HG03045 (cell line): ENCODE measurements at regions not wholly inside any gene's neighbourhood (a gene's known extent, or its start where the extent isn't known, plus 50 kb on each side); places are given as distances from the start of the nearest gene placed in this dataset.
"Not testable (repeated sequence)": the region's sequence is repeated elsewhere in the genome, so short reads cannot be mapped to it uniquely, and the experiment has no call there.

Source experiments
- ATAC-seq: cut with Tn5 transposase; IDR thresholded peaks from one replicate; pipeline ENCODE4 v1.9.1; 2021; ENCODE audit warnings: mild to moderate bottlenecking, moderate library complexity; ENCODE audit not compliant: unreplicated experiment

- not testable (repeated sequence) for ATAC-seq
Measured at GRCh38 chr9:41367301-41367700, 178.2 kb upstream of the ZNG1F start.

DNA sequence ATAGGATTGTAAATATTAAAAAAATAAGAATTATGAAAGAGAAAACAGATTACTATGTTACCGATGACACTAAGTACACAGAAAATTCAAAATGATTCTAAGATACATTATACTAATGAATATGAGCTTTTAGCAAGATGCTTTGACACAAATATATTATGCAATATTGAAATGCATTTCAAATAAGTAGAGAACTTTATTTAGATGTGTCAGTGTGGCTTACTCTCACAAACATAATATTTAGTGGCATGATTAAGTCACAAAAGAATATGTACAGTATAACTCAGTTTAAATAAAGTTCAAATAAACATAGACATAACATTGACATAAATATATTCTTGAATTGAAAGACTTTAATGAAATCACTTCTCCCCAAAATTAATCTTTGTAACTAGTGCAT is 172.7 kb upstream of the ZNG1F start:
- not testable (repeated sequence) for ATAC-seq

- ATAC-seq, result not testable (repeated sequence)
Measured at GRCh38 chr9:41359116-41359515, 170.0 kb upstream of the ZNG1F start.

- ATAC-seq, result not testable (repeated sequence)
Measured at GRCh38 chr9:41358682-41359081, 169.6 kb upstream of the ZNG1F start.

DNA sequence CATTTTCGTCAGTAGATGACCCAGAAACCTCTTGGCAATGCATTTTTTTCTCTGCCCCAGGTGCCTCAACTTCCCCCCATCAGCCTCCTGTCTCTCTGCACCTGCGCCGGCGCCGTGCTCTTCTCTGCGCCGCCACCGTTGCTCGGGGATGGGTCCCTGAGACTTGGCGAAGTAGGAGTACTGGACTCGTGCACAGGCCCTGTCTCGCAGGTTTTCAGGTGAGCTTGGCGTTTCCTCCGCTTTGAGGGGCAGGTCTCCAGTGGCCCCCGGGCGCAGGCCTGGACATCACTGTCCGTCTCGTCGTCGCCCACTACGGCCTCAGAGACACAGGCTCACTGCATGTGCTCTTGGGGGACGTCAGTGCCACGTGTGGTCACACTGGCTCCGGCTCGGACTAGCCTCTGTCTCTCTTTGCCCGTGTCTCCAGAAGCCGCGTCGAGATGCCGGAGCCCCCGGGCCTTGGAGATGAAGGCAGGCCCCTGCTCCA is 168.8 kb upstream of the ZNG1F start:
- not testable (repeated sequence) for ATAC-seq

- not testable (repeated sequence) for ATAC-seq
Measured at GRCh38 chr9:41357350-41357748, 168.2 kb upstream of the ZNG1F start.

DNA sequence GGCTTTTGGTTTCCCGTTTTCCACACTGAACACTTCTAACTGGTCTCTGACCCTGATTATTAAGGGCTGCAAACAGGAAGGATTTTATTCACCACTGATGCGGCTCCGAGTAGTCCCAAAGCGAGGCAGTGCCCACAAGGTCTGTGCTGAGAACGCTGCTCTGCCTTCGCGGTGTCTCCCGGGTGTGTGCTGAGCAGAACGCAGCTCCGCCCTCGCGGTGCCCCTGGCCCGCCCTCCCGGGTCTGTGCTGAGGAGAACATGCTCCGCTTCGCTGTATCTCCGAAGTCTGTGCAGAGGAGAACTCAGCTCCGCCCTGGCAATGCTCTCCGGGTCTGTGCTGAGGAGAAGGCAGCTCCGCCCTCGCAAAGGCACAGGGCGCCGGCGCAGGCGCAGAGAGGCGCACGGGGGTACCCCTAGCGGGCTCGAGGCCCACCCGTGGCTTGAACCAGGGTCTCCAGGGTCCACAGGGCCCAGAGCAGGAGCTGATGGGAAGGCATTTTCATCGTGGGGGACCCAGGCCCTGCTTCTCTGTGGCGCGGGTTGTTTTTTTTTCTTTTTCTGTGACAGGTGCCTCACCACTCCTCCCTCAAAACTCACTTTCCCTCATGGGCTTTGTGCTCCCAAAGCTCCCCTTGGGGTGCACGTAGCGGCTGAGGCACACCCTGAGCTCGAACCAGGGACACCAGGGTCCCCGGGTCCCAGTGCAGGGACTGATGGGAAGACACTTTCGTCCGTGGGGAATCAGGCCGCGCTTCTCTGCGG is 167.7 kb upstream of the ZNG1F start:
- ATAC-seq, result not testable (repeated sequence)

GRCh38 chr9:41355712-41356450 is 166.8 kb upstream of the ZNG1F start:
- not testable (repeated sequence) for ATAC-seq

DNA sequence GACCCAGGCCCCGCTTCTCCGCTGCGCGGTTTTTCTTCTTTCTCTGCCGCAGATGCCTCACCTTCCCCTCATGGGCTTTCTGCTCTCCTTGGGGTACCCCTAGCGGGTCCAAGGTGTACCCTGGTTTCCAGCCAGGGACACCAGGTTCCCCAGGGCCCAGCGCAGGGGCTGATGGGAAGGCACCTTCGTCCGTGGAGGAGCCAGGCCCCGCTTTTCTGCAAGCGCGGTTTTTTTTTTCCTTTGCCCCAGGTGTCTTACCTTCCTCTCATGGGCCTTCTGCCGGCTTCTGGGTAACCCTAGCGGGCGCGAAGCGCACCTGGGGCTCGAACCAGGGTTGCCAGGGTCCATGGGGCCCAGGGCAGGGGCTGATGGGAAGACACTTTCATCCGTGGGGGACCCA is 165.9 kb upstream of the ZNG1F start:
- ATAC-seq, result not testable (repeated sequence)

- not testable (repeated sequence) for ATAC-seq
Measured at GRCh38 chr9:41354060-41354934, 165.2 kb upstream of the ZNG1F start.

- ATAC-seq, result not testable (repeated sequence)
Measured at GRCh38 chr9:41353026-41353425, 163.9 kb upstream of the ZNG1F start.

GRCh38 chr9:41352390-41352789 is 163.3 kb upstream of the ZNG1F start:
- not testable (repeated sequence) for ATAC-seq

DNA sequence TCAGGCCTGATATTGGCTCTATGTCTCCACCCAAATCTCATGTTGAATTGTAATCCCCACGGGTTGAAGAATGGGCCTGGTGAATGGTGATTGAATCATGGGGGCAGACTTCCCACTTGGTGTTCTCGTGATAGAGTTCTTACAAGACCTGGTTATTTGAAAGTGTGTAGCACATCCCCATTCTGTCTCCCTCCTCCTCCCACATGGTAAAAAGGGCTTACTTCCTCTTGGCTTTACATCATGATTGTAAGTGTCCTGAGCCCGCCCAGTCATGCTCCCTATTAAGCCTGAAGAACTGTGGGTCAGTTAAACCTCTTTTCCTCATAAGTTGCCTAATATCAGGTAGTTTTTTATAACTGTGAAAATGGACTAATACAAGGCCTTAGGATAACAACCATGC is 158.8 kb upstream of the ZNG1F start:
- ATAC-seq, result not testable (repeated sequence)

GRCh38 chr9:41332562-41332961 is 143.4 kb upstream of the ZNG1F start:
- not testable (repeated sequence) for ATAC-seq

GRCh38 chr9:41321277-41321676 is 132.2 kb upstream of the ZNG1F start:
- ATAC-seq, result not testable (repeated sequence)

DNA sequence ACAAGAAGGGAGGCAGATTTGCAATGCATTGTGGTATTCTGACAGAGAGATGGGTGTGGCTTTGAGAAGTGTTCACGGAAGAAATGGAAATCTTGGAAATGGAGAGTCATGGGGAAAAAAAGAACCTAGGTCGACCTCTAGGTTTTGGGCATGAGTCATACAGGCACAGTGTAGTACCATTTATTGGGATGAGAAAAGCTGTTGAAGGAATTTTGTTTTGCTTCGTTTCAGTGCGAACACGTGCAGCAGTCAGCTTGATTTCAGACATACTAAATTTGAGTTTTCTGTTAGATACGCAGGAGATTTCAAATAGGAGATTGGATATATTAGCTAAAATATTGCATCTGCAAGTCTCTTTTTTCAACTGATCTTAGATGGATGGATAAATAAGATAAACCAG is 119.8 kb upstream of the ZNG1F start:
- ATAC-seq, result not testable (repeated sequence)

- not testable (repeated sequence) for ATAC-seq
Measured at GRCh38 chr9:41285744-41286143, 96.6 kb upstream of the ZNG1F start.

DNA sequence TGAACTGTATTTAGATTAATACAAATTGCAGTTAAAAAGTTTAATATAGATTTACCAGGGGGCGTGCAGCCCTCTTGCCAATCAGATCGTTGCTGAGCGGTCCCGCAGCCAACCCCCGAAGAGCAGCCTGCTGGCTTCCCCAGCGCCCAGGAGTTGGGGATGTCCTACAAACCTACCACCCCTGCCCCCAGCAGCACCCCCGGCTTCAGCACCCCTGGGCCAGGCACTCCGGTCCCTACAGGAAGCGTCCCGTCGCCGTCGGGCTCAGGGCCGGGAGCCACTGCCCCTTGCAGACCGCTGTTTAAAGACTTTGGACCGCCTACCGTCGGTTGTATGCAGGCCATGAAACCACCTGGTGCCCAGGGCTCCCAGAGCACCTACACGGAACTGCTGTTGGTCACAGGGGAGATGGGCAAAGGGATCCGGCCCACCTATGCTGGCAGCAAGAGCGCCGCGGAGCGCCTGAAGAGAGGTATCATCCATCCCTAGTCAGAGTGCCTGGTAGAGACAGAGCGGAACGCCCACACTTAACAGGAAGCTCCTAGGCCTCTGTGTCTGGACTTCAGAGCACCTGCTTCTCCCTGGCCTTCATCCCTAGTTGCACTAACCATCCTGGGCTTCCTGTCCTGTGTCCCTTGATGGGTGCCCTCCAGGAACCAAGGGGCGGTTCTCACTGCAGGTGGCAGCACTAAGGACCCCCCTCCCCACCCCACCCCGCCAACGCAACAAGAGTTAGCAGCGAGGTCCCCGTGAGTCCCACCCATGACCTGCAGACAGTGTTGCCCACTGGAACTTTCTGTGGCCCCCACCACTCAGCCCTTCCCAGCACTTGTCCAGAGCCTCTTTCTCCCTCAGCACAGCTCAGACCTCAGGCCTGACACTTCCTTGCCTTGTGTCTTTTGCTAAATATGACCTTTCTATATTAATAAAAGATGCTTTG is 91.5 kb upstream of the ZNG1F start:
- not testable (repeated sequence) for ATAC-seq

DNA sequence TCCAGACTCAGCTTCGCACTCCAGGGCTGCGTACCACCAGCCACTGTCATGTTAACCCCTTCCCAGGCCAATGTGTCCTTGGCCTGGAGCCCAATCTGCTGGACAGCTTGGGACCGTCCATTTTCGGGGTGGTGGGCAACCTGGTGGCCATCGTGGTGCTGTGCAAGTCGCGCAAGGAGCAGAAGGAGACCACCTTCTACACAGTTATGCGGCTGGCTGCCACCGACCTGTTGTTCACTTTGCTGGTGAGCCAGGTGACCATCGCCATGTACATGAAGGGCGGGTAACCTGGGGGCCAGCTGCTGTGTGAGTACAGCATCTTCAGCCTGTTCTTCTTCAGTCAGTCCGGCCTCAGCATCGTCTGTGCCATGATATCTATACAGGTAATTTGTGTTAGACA is 90.3 kb upstream of the ZNG1F start:
- ATAC-seq, result not testable (repeated sequence)

DNA sequence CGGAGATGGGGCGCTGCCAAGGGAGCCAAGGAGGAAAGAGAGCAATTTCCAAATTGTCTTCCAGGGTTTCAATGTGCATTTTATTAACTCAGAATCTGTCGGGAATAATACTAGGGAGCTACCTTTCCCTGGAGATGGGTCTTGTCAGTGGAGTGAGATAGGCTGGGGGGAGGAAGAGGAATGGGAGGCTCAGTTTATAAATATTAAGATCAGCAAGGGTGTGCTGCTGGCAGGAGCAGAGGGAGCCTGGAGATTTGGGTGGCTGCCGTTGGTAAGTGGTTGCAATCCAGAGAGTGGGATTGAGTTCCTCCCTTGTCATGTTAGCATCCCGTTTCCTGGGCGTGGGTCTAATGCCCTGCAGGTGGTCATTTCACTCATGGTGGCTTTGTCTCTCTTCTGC is 89.9 kb upstream of the ZNG1F start:
- not testable (repeated sequence) for ATAC-seq
